ENCODE measurements at regions not wholly inside any gene's neighbourhood (a gene's known extent, or its start where the extent isn't known, plus 50 kb on each side); places are given as distances from the start of the nearest gene placed in this dataset.

GRCh38 chr11:70487160-70487559, 88.8 kb downstream of the CTTN start:
- TF ChIP-seq, protein P1, sequence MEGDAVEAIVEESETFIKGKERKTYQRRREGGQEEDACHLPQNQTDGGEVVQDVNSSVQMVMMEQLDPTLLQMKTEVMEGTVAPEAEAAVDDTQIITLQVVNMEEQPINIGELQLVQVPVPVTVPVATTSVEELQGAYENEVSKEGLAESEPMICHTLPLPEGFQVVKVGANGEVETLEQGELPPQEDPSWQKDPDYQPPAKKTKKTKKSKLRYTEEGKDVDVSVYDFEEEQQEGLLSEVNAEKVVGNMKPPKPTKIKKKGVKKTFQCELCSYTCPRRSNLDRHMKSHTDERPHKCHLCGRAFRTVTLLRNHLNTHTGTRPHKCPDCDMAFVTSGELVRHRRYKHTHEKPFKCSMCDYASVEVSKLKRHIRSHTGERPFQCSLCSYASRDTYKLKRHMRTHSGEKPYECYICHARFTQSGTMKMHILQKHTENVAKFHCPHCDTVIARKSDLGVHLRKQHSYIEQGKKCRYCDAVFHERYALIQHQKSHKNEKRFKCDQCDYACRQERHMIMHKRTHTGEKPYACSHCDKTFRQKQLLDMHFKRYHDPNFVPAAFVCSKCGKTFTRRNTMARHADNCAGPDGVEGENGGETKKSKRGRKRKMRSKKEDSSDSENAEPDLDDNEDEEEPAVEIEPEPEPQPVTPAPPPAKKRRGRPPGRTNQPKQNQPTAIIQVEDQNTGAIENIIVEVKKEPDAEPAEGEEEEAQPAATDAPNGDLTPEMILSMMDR (IDR thresholded peaks at IDR 0.05; ENCODE audit: insufficient read depth, low read depth, low read length), result no peak
- TF ChIP-seq EZH2 (IDR thresholded peaks at IDR 0.05; ENCODE audit: insufficient read depth, low read length), result no peak
